ENCODE measurements at regions not wholly inside any gene's neighbourhood (a gene's known extent, or its start where the extent isn't known, plus 50 kb on each side); places are given as distances from the start of the nearest gene placed in this dataset.

GRCh38 chr9:17907779-17908508 lies 329.1 kb downstream of the SH3GL2 start:
- ChIA-PET CTCF (interaction anchor here (0.7 kb wide), 1 partner anchor 320 kb away, joined by 3 read pairs; no protein-coding TSS in a partner anchor), POLR2A (ENCODE audit: unreplicated experiment) (no interaction called here)
- Histone ChIP-seq H3K9me2 (replicated peaks; ENCODE audit: low read length) (no peaks in the 10 kb centered on the region), H3K27ac (ENCODE audit: low read length) (no peak overlapping the region), H2AFZ (ENCODE audit: low read length) (no peak overlapping the region), H3K4me1 (ENCODE audit: insufficient read depth, low read length) (no peaks in the 10 kb centered on the region), H3F3A (ENCODE audit: low read length, unreplicated experiment) (no peaks in the 10 kb centered on the region), H3K36me3 (ENCODE audit: low read depth, low read length) (no peaks in the 10 kb centered on the region), H3K9me3 (ENCODE audit: low read length) (no peaks in the 10 kb centered on the region), H3K4me2 (ENCODE audit: low read length) (no peak overlapping the region), H4K20me1 (ENCODE audit: low read length) (no peaks in the 10 kb centered on the region), H3K4me3 (ENCODE audit: low read length) (no peak overlapping the region), H3K79me2 (ENCODE audit: low read length) (no peaks in the 10 kb centered on the region), H3K27me3 (ENCODE audit: low read length) (peaks cover 52% of the 10 kb centered on the region), H3K9ac (ENCODE audit: low read length) (no peak overlapping the region)
- no TSS peak for BruUV-seq (replicated peaks)
- ATAC-seq (no peak), DNase-seq (no peak)
- TF ChIP-seq EZH2phosphoT487 (IDR thresholded peaks at IDR 0.05; ENCODE audit: borderline replicate concordance, low read length), result no peak
- TF ChIP-seq CTCF (conservative IDR thresholded peaks at IDR 0.05; ENCODE audit: low read depth, low read length), result no peak
- TF ChIP-seq EZH2 (IDR thresholded peaks at IDR 0.05; ENCODE audit: low read length, unreplicated experiment), result no peak
- intact Hi-C loops (cut with micrococcal nuclease), result no loop called here

- Histone ChIP-seq H3K36me3 (ENCODE audit: low read depth, low read length) (no peaks in the 10 kb centered on the region), H3K9ac (ENCODE audit: low read length) (no peak overlapping the region), H4K20me1 (ENCODE audit: low read length) (no peaks in the 10 kb centered on the region), H3K27ac (ENCODE audit: low read length) (no peak overlapping the region), H3F3A (ENCODE audit: low read length, unreplicated experiment) (no peaks in the 10 kb centered on the region), H3K9me2 (replicated peaks; ENCODE audit: low read length) (no peaks in the 10 kb centered on the region), H3K4me1 (ENCODE audit: insufficient read depth, low read length) (no peaks in the 10 kb centered on the region), H3K9me3 (ENCODE audit: low read length) (no peaks in the 10 kb centered on the region), H2AFZ (ENCODE audit: low read length) (no peak overlapping the region), H3K4me3 (ENCODE audit: low read length) (no peak overlapping the region), H3K4me2 (ENCODE audit: low read length) (no peak overlapping the region), H3K27me3 (ENCODE audit: low read length) (peaks cover 24% of the 10 kb centered on the region), H3K79me2 (ENCODE audit: low read length) (no peaks in the 10 kb centered on the region)
- ChIA-PET CTCF (no interaction called here), POLR2A (ENCODE audit: unreplicated experiment) (no interaction called here)
- ATAC-seq, result no peak
- BruUV-seq (replicated peaks), result no TSS peak
- no peak for TF ChIP-seq CTCF (conservative IDR thresholded peaks at IDR 0.05; ENCODE audit: low read depth, low read length)
- no peak for TF ChIP-seq EZH2phosphoT487 (IDR thresholded peaks at IDR 0.05; ENCODE audit: borderline replicate concordance, low read length)
- TF ChIP-seq EZH2 (IDR thresholded peaks at IDR 0.05; ENCODE audit: low read length, unreplicated experiment), result no peak
- intact Hi-C loops (cut with micrococcal nuclease), result no loop called here
- DNase-seq, result no peak
Measured at GRCh38 chr9:17926246-17926645, 347.4 kb downstream of the SH3GL2 start.

GRCh38 chr9:17927616-17928015 lies 348.8 kb downstream of the SH3GL2 start:
- no peak overlapping the region for H3K27ac ChIP-seq (ENCODE audit: low read length)
- ATAC-seq, result no peak
- intact Hi-C loops (cut with micrococcal nuclease), result no loop called here
- no peak overlapping the region for H2AFZ ChIP-seq (ENCODE audit: low read length)
- ChIA-PET POLR2A (ENCODE audit: unreplicated experiment) (no interaction called here), CTCF (no interaction called here)
- no peaks in the 10 kb centered on the region for H3F3A ChIP-seq (ENCODE audit: low read length, unreplicated experiment)
- no peak for DNase-seq
- no peaks in the 10 kb centered on the region for H3K4me1 ChIP-seq (ENCODE audit: insufficient read depth, low read length)
- no peaks in the 10 kb centered on the region for H3K9me2 ChIP-seq (replicated peaks; ENCODE audit: low read length)
- no peak for TF ChIP-seq CTCF (conservative IDR thresholded peaks at IDR 0.05; ENCODE audit: low read depth, low read length)
- no peak for TF ChIP-seq EZH2phosphoT487 (IDR thresholded peaks at IDR 0.05; ENCODE audit: borderline replicate concordance, low read length)
- no peak for TF ChIP-seq EZH2 (IDR thresholded peaks at IDR 0.05; ENCODE audit: low read length, unreplicated experiment)
- peaks cover 25% of the 10 kb centered on the region for H3K27me3 ChIP-seq (ENCODE audit: low read length)
- H3K9ac ChIP-seq (ENCODE audit: low read length), result no peak overlapping the region
- no peak overlapping the region for H3K4me3 ChIP-seq (ENCODE audit: low read length)
- H3K79me2 ChIP-seq (ENCODE audit: low read length), result no peaks in the 10 kb centered on the region
- no peaks in the 10 kb centered on the region for H4K20me1 ChIP-seq (ENCODE audit: low read length)
- BruUV-seq (replicated peaks), result no TSS peak
- no peaks in the 10 kb centered on the region for H3K36me3 ChIP-seq (ENCODE audit: low read depth, low read length)
- H3K4me2 ChIP-seq (ENCODE audit: low read length), result no peak overlapping the region
- H3K9me3 ChIP-seq (ENCODE audit: low read length), result no peaks in the 10 kb centered on the region
